ENCODE measurements at regions not wholly inside any gene's neighbourhood (a gene's known extent, or its start where the extent isn't known, plus 50 kb on each side); places are given as distances from the start of the nearest gene placed in this dataset.

GRCh38 chr17:69909389-69909788 is 165.6 kb upstream of the KCNJ16 start:
- Histone ChIP-seq H3K9ac (ENCODE audit: low read depth, low read length) (no peak overlapping the region), H3K4me1 (ENCODE audit: insufficient read depth, low read length) (no peaks in the 10 kb centered on the region), H3K27ac (ENCODE audit: low read length) (no peak overlapping the region), H3K4me3 (ENCODE audit: low read length) (no peak overlapping the region), H3K27me3 (ENCODE audit: insufficient read depth, low read length) (no peaks in the 10 kb centered on the region), H3K9me3 (ENCODE audit: insufficient read depth, low read depth, low read length) (no peaks in the 10 kb centered on the region), H3K36me3 (ENCODE audit: insufficient read depth, low read depth, low read length) (no peaks in the 10 kb centered on the region)

- Histone ChIP-seq H3K27me3 (ENCODE audit: insufficient read depth, low read length) (no peaks in the 10 kb centered on the region), H3K9me3 (ENCODE audit: insufficient read depth, low read depth, low read length) (no peaks in the 10 kb centered on the region), H3K36me3 (ENCODE audit: insufficient read depth, low read depth, low read length) (no peaks in the 10 kb centered on the region), H3K27ac (ENCODE audit: low read length) (no peak overlapping the region), H3K4me3 (ENCODE audit: low read length) (no peak overlapping the region), H3K4me1 (ENCODE audit: insufficient read depth, low read length) (no peaks in the 10 kb centered on the region), H3K9ac (ENCODE audit: low read depth, low read length) (no peak overlapping the region)
Measured at GRCh38 chr17:69912805-69913204, 162.2 kb upstream of the KCNJ16 start.

GRCh38 chr17:69913216-69913615 is 161.8 kb upstream of the KCNJ16 start:
- Histone ChIP-seq H3K4me3 (ENCODE audit: low read length) (no peak overlapping the region), H3K4me1 (ENCODE audit: insufficient read depth, low read length) (no peaks in the 10 kb centered on the region), H3K9ac (ENCODE audit: low read depth, low read length) (no peak overlapping the region), H3K36me3 (ENCODE audit: insufficient read depth, low read depth, low read length) (no peaks in the 10 kb centered on the region), H3K9me3 (ENCODE audit: insufficient read depth, low read depth, low read length) (no peaks in the 10 kb centered on the region), H3K27ac (ENCODE audit: low read length) (no peak overlapping the region), H3K27me3 (ENCODE audit: insufficient read depth, low read length) (no peaks in the 10 kb centered on the region)

- Histone ChIP-seq H3K27ac (ENCODE audit: low read length) (no peak overlapping the region), H3K9me3 (ENCODE audit: insufficient read depth, low read depth, low read length) (no peaks in the 10 kb centered on the region), H3K4me3 (ENCODE audit: low read length) (no peak overlapping the region), H3K27me3 (ENCODE audit: insufficient read depth, low read length) (no peaks in the 10 kb centered on the region), H3K36me3 (ENCODE audit: insufficient read depth, low read depth, low read length) (no peaks in the 10 kb centered on the region), H3K9ac (ENCODE audit: low read depth, low read length) (no peak overlapping the region), H3K4me1 (ENCODE audit: insufficient read depth, low read length) (no peaks in the 10 kb centered on the region)
Measured at GRCh38 chr17:69913616-69914015, 161.4 kb upstream of the KCNJ16 start.

- Histone ChIP-seq H3K9ac (ENCODE audit: low read depth, low read length) (no peak overlapping the region), H3K4me1 (ENCODE audit: insufficient read depth, low read length) (no peaks in the 10 kb centered on the region), H3K4me3 (ENCODE audit: low read length) (no peak overlapping the region), H3K36me3 (ENCODE audit: insufficient read depth, low read depth, low read length) (no peaks in the 10 kb centered on the region), H3K27me3 (ENCODE audit: insufficient read depth, low read length) (no peaks in the 10 kb centered on the region), H3K27ac (ENCODE audit: low read length) (no peak overlapping the region), H3K9me3 (ENCODE audit: insufficient read depth, low read depth, low read length) (no peaks in the 10 kb centered on the region)
Measured at GRCh38 chr17:69914520-69914919, 160.5 kb upstream of the KCNJ16 start.

- H3K27me3 ChIP-seq (ENCODE audit: insufficient read depth, low read length), result no peaks in the 10 kb centered on the region
- H3K4me3 ChIP-seq (ENCODE audit: low read length), result no peak overlapping the region
- H3K9ac ChIP-seq (ENCODE audit: low read depth, low read length), result no peak overlapping the region
- no peaks in the 10 kb centered on the region for H3K36me3 ChIP-seq (ENCODE audit: insufficient read depth, low read depth, low read length)
- H3K9me3 ChIP-seq (ENCODE audit: insufficient read depth, low read depth, low read length), result no peaks in the 10 kb centered on the region
- no peaks in the 10 kb centered on the region for H3K4me1 ChIP-seq (ENCODE audit: insufficient read depth, low read length)
- no peak overlapping the region for H3K27ac ChIP-seq (ENCODE audit: low read length)
Measured at GRCh38 chr17:69916761-69917160, 158.3 kb upstream of the KCNJ16 start.

- H3K9ac ChIP-seq (ENCODE audit: low read depth, low read length), result no peak overlapping the region
- H3K27me3 ChIP-seq (ENCODE audit: insufficient read depth, low read length), result no peaks in the 10 kb centered on the region
- H3K9me3 ChIP-seq (ENCODE audit: insufficient read depth, low read depth, low read length), result no peaks in the 10 kb centered on the region
- no peak overlapping the region for H3K4me3 ChIP-seq (ENCODE audit: low read length)
- H3K36me3 ChIP-seq (ENCODE audit: insufficient read depth, low read depth, low read length), result no peaks in the 10 kb centered on the region
- H3K4me1 ChIP-seq (ENCODE audit: insufficient read depth, low read length), result no peaks in the 10 kb centered on the region
- no peak overlapping the region for H3K27ac ChIP-seq (ENCODE audit: low read length)
Measured at GRCh38 chr17:69918164-69918563, 156.9 kb upstream of the KCNJ16 start.

GRCh38 chr17:69919789-69920188 is 155.2 kb upstream of the KCNJ16 start:
- Histone ChIP-seq H3K27me3 (ENCODE audit: insufficient read depth, low read length) (no peaks in the 10 kb centered on the region), H3K4me1 (ENCODE audit: insufficient read depth, low read length) (no peaks in the 10 kb centered on the region), H3K27ac (ENCODE audit: low read length) (no peak overlapping the region), H3K9ac (ENCODE audit: low read depth, low read length) (no peak overlapping the region), H3K36me3 (ENCODE audit: insufficient read depth, low read depth, low read length) (no peaks in the 10 kb centered on the region), H3K9me3 (ENCODE audit: insufficient read depth, low read depth, low read length) (no peaks in the 10 kb centered on the region), H3K4me3 (ENCODE audit: low read length) (no peak overlapping the region)

GRCh38 chr17:69921046-69921445 is 154.0 kb upstream of the KCNJ16 start:
- H3K4me1 ChIP-seq (ENCODE audit: insufficient read depth, low read length), result no peaks in the 10 kb centered on the region
- H3K36me3 ChIP-seq (ENCODE audit: insufficient read depth, low read depth, low read length), result no peaks in the 10 kb centered on the region
- no peak overlapping the region for H3K9ac ChIP-seq (ENCODE audit: low read depth, low read length)
- no peak overlapping the region for H3K4me3 ChIP-seq (ENCODE audit: low read length)
- no peaks in the 10 kb centered on the region for H3K27me3 ChIP-seq (ENCODE audit: insufficient read depth, low read length)
- H3K9me3 ChIP-seq (ENCODE audit: insufficient read depth, low read depth, low read length), result no peaks in the 10 kb centered on the region
- H3K27ac ChIP-seq (ENCODE audit: low read length), result no peak overlapping the region

GRCh38 chr17:69928611-69929010 is 146.4 kb upstream of the KCNJ16 start:
- no peak overlapping the region for H3K4me3 ChIP-seq (ENCODE audit: low read length)
- no peaks in the 10 kb centered on the region for H3K36me3 ChIP-seq (ENCODE audit: insufficient read depth, low read depth, low read length)
- H3K4me1 ChIP-seq (ENCODE audit: insufficient read depth, low read length), result no peaks in the 10 kb centered on the region
- no peak overlapping the region for H3K27ac ChIP-seq (ENCODE audit: low read length)
- H3K27me3 ChIP-seq (ENCODE audit: insufficient read depth, low read length), result no peaks in the 10 kb centered on the region
- no peak overlapping the region for H3K9ac ChIP-seq (ENCODE audit: low read depth, low read length)
- no peaks in the 10 kb centered on the region for H3K9me3 ChIP-seq (ENCODE audit: insufficient read depth, low read depth, low read length)

GRCh38 chr17:69936996-69937395 is 138.0 kb upstream of the KCNJ16 start:
- no peaks in the 10 kb centered on the region for H3K27me3 ChIP-seq (ENCODE audit: insufficient read depth, low read length)
- H3K4me1 ChIP-seq (ENCODE audit: insufficient read depth, low read length), result no peaks in the 10 kb centered on the region
- H3K27ac ChIP-seq (ENCODE audit: low read length), result no peak overlapping the region
- H3K36me3 ChIP-seq (ENCODE audit: insufficient read depth, low read depth, low read length), result no peaks in the 10 kb centered on the region
- H3K9me3 ChIP-seq (ENCODE audit: insufficient read depth, low read depth, low read length), result no peaks in the 10 kb centered on the region
- no peak overlapping the region for H3K4me3 ChIP-seq (ENCODE audit: low read length)
- no peak overlapping the region for H3K9ac ChIP-seq (ENCODE audit: low read depth, low read length)

- no peaks in the 10 kb centered on the region; the same call in 1 of the 2 replicates for H3K4me1 ChIP-seq (ENCODE audit: insufficient read depth, low read length)
- H3K36me3 ChIP-seq (ENCODE audit: insufficient read depth, low read depth, low read length), result no peaks in the 10 kb centered on the region
- H3K27ac ChIP-seq (ENCODE audit: low read length), result no peak overlapping the region
Measured at GRCh38 chr17:69943058-69943457, 132.0 kb upstream of the KCNJ16 start.

GRCh38 chr17:69944406-69944805 is 130.6 kb upstream of the KCNJ16 start:
- Histone ChIP-seq H3K4me1 (ENCODE audit: insufficient read depth, low read length) (no peaks in the 10 kb centered on the region; the same call in 1 of the 2 replicates), H3K27me3 (ENCODE audit: insufficient read depth, low read length) (no peaks in the 10 kb centered on the region), H3K9ac (ENCODE audit: low read depth, low read length) (no peak overlapping the region), H3K36me3 (ENCODE audit: insufficient read depth, low read depth, low read length) (no peaks in the 10 kb centered on the region), H3K4me3 (ENCODE audit: low read length) (no peak overlapping the region), H3K27ac (ENCODE audit: low read length) (no peak overlapping the region), H3K9me3 (ENCODE audit: insufficient read depth, low read depth, low read length) (no peaks in the 10 kb centered on the region)

More at GRCh38 chr17:69943058-69943457, 132.0 kb upstream of the KCNJ16 start:
- H3K9me3 ChIP-seq (ENCODE audit: insufficient read depth, low read depth, low read length), result no peaks in the 10 kb centered on the region
- no peaks in the 10 kb centered on the region for H3K27me3 ChIP-seq (ENCODE audit: insufficient read depth, low read length)
- H3K9ac ChIP-seq (ENCODE audit: low read depth, low read length), result no peak overlapping the region
- H3K4me3 ChIP-seq (ENCODE audit: low read length), result no peak overlapping the region
